DOHH2 (cell line): ENCODE measurements at regions not wholly inside any gene's neighbourhood (a gene's known extent, or its start where the extent isn't known, plus 50 kb on each side); places are given as distances from the start of the nearest gene placed in this dataset.

Experiments
- H3F3A ChIP-seq: fragments of 200-600 bp; sonication (generic), shearing (Covaris generic); 2 replicates; pipeline ENCODE4 v1.6.0; 2016; ENCODE audit warnings: antibody characterized with exemption, mild to moderate bottlenecking; ENCODE audit not compliant: control insufficient read depth, insufficient read depth
- H3K27ac ChIP-seq: fragments of 200-600 bp; sonication (generic); 2 replicates; pipeline ENCODE4 v1.5.1; 2014; ENCODE audit warnings: low read depth, mild to moderate bottlenecking, low read length, moderate library complexity
- H3K27me3 ChIP-seq: fragments of 200-600 bp; sonication (generic); 2 replicates; pipeline ENCODE4 v1.6.1; 2014; ENCODE audit warnings: mild to moderate bottlenecking, low read length, mixed read lengths; ENCODE audit not compliant: control insufficient read depth
- H3K36me3 ChIP-seq: fragments of 200-600 bp; sonication (generic); 2 replicates; pipeline ENCODE4 v1.6.1; 2014; ENCODE audit warnings: mild to moderate bottlenecking, low read length, moderate library complexity, mixed read lengths; ENCODE audit not compliant: control insufficient read depth
- H3K4me1 ChIP-seq: fragments of 200-600 bp; sonication (generic); 2 replicates; pipeline ENCODE4 v1.6.1; 2014; ENCODE audit warnings: mild to moderate bottlenecking, low read length, mixed read lengths; ENCODE audit not compliant: control insufficient read depth
- H3K4me2 ChIP-seq: fragments of 200-600 bp; sonication (generic); 2 replicates; pipeline ENCODE4 v1.6.0; 2014; ENCODE audit warnings: mild to moderate bottlenecking, low read length, moderate library complexity
- H3K4me3 ChIP-seq: fragments of 200-600 bp; sonication (generic); 2 replicates; pipeline ENCODE4 v1.5.1; 2014; ENCODE audit warnings: mild to moderate bottlenecking, low read length, mixed read lengths
- H3K79me2 ChIP-seq: fragments of 200-600 bp; sonication (generic); 2 replicates; pipeline ENCODE4 v1.6.1; 2014; ENCODE audit warnings: mild to moderate bottlenecking, low read length, mixed read lengths; ENCODE audit not compliant: control insufficient read depth
- H3K9me2 ChIP-seq: fragments of 200-600 bp; sonication (generic); replicated peaks from 2 replicates; pipeline ENCODE4 v1.6.1; 2014; ENCODE audit warnings: mild to moderate bottlenecking, low read length, mixed read lengths; ENCODE audit not compliant: control insufficient read depth
- H3K9me3 ChIP-seq: fragments of 200-600 bp; sonication (generic); 2 replicates; pipeline ENCODE4 v1.6.1; 2014; ENCODE audit warnings: antibody characterized with exemption, low read length, mixed read lengths; ENCODE audit not compliant: control insufficient read depth, insufficient read depth
- H4K20me1 ChIP-seq: fragments of 200-600 bp; sonication (generic); 2 replicates; pipeline ENCODE4 v1.6.0; 2014; ENCODE audit warnings: low read depth, mild to moderate bottlenecking, antibody characterized with exemption, low read length, moderate library complexity; ENCODE audit not compliant: control insufficient read depth, insufficient read depth
- EZH2phosphoT487 ChIP-seq: fragments of 200-600 bp; sonication (generic); IDR thresholded peaks from 2 replicates; pipeline ENCODE4 v1.6.1; 2017; ENCODE audit warnings: borderline replicate concordance, mild to moderate bottlenecking, antibody characterized with exemption, low read length, moderate library complexity, mixed read lengths
- TF ChIP-seq, protein P1 (sequence below): fragments of 200-600 bp; sonication (generic); IDR thresholded peaks from one replicate; pipeline ENCODE4 v1.5.1; 2014; ENCODE audit warnings: antibody characterized with exemption, mild to moderate bottlenecking, low read depth, low read length; ENCODE audit not compliant: poor library complexity, severe bottlenecking

GRCh38 chr5:39517800-39518199 is 93.0 kb upstream of the DAB2 start:
- H3K4me3 ChIP-seq = no peak overlapping the region
- H3K27ac ChIP-seq = no peak overlapping the region
- no peaks in the 10 kb centered on the region for H3K9me3 ChIP-seq
- no peaks in the 10 kb centered on the region for H3K79me2 ChIP-seq
- no peak overlapping the region for H3K4me2 ChIP-seq
- TF ChIP-seq, protein P1, sequence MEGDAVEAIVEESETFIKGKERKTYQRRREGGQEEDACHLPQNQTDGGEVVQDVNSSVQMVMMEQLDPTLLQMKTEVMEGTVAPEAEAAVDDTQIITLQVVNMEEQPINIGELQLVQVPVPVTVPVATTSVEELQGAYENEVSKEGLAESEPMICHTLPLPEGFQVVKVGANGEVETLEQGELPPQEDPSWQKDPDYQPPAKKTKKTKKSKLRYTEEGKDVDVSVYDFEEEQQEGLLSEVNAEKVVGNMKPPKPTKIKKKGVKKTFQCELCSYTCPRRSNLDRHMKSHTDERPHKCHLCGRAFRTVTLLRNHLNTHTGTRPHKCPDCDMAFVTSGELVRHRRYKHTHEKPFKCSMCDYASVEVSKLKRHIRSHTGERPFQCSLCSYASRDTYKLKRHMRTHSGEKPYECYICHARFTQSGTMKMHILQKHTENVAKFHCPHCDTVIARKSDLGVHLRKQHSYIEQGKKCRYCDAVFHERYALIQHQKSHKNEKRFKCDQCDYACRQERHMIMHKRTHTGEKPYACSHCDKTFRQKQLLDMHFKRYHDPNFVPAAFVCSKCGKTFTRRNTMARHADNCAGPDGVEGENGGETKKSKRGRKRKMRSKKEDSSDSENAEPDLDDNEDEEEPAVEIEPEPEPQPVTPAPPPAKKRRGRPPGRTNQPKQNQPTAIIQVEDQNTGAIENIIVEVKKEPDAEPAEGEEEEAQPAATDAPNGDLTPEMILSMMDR = no peak
- no peak for TF ChIP-seq EZH2phosphoT487
- no peaks in the 10 kb centered on the region for H3K27me3 ChIP-seq
- H3F3A ChIP-seq = no peaks in the 10 kb centered on the region
- H3K9me2 ChIP-seq = no peaks in the 10 kb centered on the region
- no peaks in the 10 kb centered on the region for H4K20me1 ChIP-seq
- H3K36me3 ChIP-seq = no peaks in the 10 kb centered on the region
- no peaks in the 10 kb centered on the region for H3K4me1 ChIP-seq

DNA sequence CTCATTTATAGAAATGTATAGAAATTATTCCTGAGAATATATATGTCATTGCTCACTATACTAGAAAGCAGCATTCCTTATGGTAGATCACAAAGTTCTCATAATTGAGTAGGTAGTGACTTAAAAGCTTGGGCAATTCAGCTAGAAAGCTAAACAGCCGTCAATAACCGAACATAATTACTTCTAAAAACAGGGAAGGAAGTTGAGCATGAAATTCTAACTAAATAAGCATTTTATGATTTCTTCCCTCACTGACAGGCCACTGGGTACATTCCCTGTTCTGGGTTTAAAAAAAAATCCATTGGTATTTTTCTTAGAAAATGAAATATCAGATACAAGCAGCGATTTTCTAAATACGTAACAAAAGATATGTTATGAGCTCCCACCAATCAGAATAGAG is 91.1 kb upstream of the DAB2 start:
- H3K27ac ChIP-seq = no peak overlapping the region
- H3K4me1 ChIP-seq = no peaks in the 10 kb centered on the region
- H3K9me2 ChIP-seq = no peaks in the 10 kb centered on the region
- H3K9me3 ChIP-seq = no peaks in the 10 kb centered on the region
- TF ChIP-seq, protein P1 = no peak
- no peak for TF ChIP-seq EZH2phosphoT487
- H3K27me3 ChIP-seq = no peaks in the 10 kb centered on the region
- no peaks in the 10 kb centered on the region for H3F3A ChIP-seq
- H3K79me2 ChIP-seq = no peaks in the 10 kb centered on the region
- no peaks in the 10 kb centered on the region for H4K20me1 ChIP-seq
- H3K36me3 ChIP-seq = no peaks in the 10 kb centered on the region
- H3K4me2 ChIP-seq = no peak overlapping the region
- no peak overlapping the region for H3K4me3 ChIP-seq

DNA sequence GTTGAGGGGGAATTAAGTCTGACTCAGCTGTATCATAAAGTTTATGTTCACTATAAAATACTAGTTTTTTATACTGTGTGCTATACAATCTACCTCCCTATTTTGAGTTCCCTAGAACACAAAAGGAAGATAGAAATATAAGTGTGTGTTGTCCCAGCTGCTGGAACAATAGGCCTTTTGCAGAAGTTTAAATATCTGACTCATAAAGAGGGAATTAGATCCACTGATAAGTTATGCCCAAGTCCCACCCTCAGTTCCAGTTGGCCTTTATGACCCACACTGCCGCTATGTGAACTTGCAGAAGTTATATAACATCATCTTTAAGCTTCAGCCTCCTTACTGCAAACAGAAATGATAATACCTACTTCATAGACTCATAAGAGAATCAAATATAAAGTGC is 88.5 kb upstream of the DAB2 start:
- no peaks in the 10 kb centered on the region for H3K9me3 ChIP-seq
- H4K20me1 ChIP-seq = no peaks in the 10 kb centered on the region
- no peaks in the 10 kb centered on the region for H3F3A ChIP-seq
- no peaks in the 10 kb centered on the region for H3K27me3 ChIP-seq
- TF ChIP-seq, protein P1 = no peak
- TF ChIP-seq EZH2phosphoT487 = no peak
- no peaks in the 10 kb centered on the region for H3K36me3 ChIP-seq
- H3K4me1 ChIP-seq = no peaks in the 10 kb centered on the region
- H3K9me2 ChIP-seq = no peaks in the 10 kb centered on the region
- no peak overlapping the region for H3K4me2 ChIP-seq
- no peak overlapping the region for H3K27ac ChIP-seq
- H3K79me2 ChIP-seq = no peaks in the 10 kb centered on the region
- H3K4me3 ChIP-seq = no peak overlapping the region

DNA sequence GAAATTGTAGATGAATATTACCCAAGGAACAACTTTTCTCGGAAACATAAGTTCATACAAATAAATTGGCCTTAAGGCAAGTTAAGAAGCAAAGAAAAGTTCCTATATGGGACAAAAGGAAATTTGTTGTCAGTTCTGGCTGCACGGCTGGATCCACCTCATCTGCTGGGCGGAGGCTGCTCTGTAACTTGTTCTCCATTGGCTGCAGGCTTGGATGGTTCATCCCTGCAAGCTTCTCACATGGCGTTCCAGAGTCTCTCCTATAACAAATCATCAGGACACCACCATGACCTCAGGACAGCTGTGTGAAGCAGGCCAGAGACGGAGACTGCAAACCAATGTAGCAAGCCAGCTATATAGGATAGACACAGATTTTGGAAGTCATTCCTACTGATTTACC is 81.4 kb upstream of the DAB2 start:
- H3K9me3 ChIP-seq = no peaks in the 10 kb centered on the region
- TF ChIP-seq, protein P1 = no peak
- no peak for TF ChIP-seq EZH2phosphoT487
- H4K20me1 ChIP-seq = no peaks in the 10 kb centered on the region

More for the DNA sequence above, 81.4 kb upstream of the DAB2 start:
- Histone ChIP-seq H3K4me1 (no peaks in the 10 kb centered on the region), H3K36me3 (no peaks in the 10 kb centered on the region), H3K4me2 (no peak overlapping the region), H3K27ac (no peak overlapping the region), H3K4me3 (no peak overlapping the region), H3K9me2 (no peaks in the 10 kb centered on the region), H3F3A (no peaks in the 10 kb centered on the region), H3K79me2 (no peaks in the 10 kb centered on the region), H3K27me3 (no peaks in the 10 kb centered on the region)
